ENCODE measurements at regions not wholly inside any gene's neighbourhood (a gene's known extent, or its start where the extent isn't known, plus 50 kb on each side); places are given as distances from the start of the nearest gene placed in this dataset.

DNA sequence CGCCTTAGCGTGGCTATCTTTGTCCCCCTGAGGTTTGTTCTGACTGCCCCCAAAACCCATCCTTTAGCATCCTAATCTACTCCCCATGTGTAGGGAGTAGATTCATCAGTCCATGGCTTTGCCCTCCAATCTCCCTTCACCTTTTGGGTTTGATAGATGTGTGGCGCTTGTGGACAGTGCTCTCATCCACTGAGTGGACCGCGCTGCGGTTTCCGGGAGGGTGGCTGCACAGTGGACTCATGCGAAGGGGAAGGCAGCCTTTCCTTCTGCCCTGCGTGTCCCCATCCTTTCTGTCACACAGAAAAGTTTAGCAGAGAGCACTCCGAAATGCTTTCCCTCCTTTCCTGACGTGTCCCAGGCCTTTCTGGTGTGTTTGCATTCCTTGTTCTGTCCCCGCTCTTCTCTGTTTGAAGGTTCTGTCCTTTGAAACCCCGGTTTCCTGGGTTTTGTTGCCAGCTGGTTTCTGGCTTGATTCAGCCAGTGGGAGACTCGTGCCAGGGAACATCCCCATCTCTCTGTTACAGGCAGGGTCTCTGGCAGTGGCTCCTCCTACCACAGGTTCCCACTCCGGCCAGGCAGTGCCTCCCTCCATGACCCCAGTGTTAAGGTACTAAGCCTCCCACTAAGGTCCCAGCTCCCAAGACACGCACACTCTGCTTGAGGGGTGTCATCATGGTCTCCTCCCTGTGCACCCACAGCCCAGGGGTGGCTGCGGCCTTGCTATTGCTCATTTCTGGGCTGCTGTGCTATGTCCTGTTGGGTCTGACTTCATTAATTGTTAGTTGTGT, 547.7 kb upstream of the DPP6 start:
- Histone ChIP-seq H2AFZ (ENCODE audit: low read depth, low read length) (no peak overlapping the region), H3F3A (ENCODE audit: insufficient read depth, low read length, poor library complexity, severe bottlenecking) (no peaks in the 10 kb centered on the region), H3K9me2 (ENCODE audit: insufficient read depth, low read length) (no peaks in the 10 kb centered on the region), H3K9ac (ENCODE audit: low read length) (no peak overlapping the region), H3K4me2 (ENCODE audit: low read length) (no peak overlapping the region), H3K27me3 (ENCODE audit: insufficient read depth, low read depth, low read length) (no peaks in the 10 kb centered on the region), H3K79me2 (replicated peaks; ENCODE audit: insufficient read depth, low read length) (no peaks in the 10 kb centered on the region), H3K36me3 (ENCODE audit: insufficient read depth, low read length) (no peaks in the 10 kb centered on the region), H3K9me3 (ENCODE audit: low read length) (peaks cover 2% of the 10 kb centered on the region), H4K20me1 (ENCODE audit: insufficient read depth) (no peaks in the 10 kb centered on the region), H3K4me3 (ENCODE audit: low read length) (no peak overlapping the region), H3K27ac (ENCODE audit: low read length) (no peak overlapping the region)
- no peak for TF ChIP-seq EZH2 (IDR thresholded peaks at IDR 0.05; ENCODE audit: borderline replicate concordance, insufficient read depth, low read length, poor library complexity, severe bottlenecking)
- TF ChIP-seq SMC3 (conservative IDR thresholded peaks at IDR 0.05; ENCODE audit: poor library complexity), result no peak
- TF ChIP-seq RAD21 (conservative IDR thresholded peaks at IDR 0.05), result no peak
- no peak for TF ChIP-seq TAF1 (IDR thresholded peaks at IDR 0.05; ENCODE audit: low read depth)
- no peak for TF ChIP-seq MXI1 (conservative IDR thresholded peaks at IDR 0.05; ENCODE audit: poor library complexity, severe bottlenecking)
- TF ChIP-seq EP300 (conservative IDR thresholded peaks at IDR 0.05; ENCODE audit: poor library complexity, severe bottlenecking), result no peak
- TF ChIP-seq CTCF (IDR thresholded peaks at IDR 0.05; ENCODE audit: poor library complexity, severe bottlenecking), result no peak
- TF ChIP-seq POLR2AphosphoS5 (IDR thresholded peaks at IDR 0.05), result no peak
- no peak for TF ChIP-seq REST (IDR thresholded peaks at IDR 0.05; ENCODE audit: borderline replicate concordance)

GRCh38 chr7:153507885-153508284, 544.3 kb upstream of the DPP6 start:
- Histone ChIP-seq H4K20me1 (ENCODE audit: insufficient read depth) (no peaks in the 10 kb centered on the region), H3K9me3 (ENCODE audit: low read length) (no peaks in the 10 kb centered on the region), H3K9ac (ENCODE audit: low read length) (no peak overlapping the region), H3K4me3 (ENCODE audit: low read length) (no peak overlapping the region), H3K27me3 (ENCODE audit: insufficient read depth, low read depth, low read length) (no peaks in the 10 kb centered on the region), H2AFZ (ENCODE audit: low read depth, low read length) (no peak overlapping the region), H3K79me2 (replicated peaks; ENCODE audit: insufficient read depth, low read length) (no peaks in the 10 kb centered on the region), H3K9me2 (ENCODE audit: insufficient read depth, low read length) (no peaks in the 10 kb centered on the region), H3K4me2 (ENCODE audit: low read length) (no peak overlapping the region), H3F3A (ENCODE audit: insufficient read depth, low read length, poor library complexity, severe bottlenecking) (no peaks in the 10 kb centered on the region), H3K27ac (ENCODE audit: low read length) (no peak overlapping the region), H3K36me3 (ENCODE audit: insufficient read depth, low read length) (no peaks in the 10 kb centered on the region)
- TF ChIP-seq CTCF (IDR thresholded peaks at IDR 0.05; ENCODE audit: poor library complexity, severe bottlenecking) (no peak), EZH2 (IDR thresholded peaks at IDR 0.05; ENCODE audit: borderline replicate concordance, insufficient read depth, low read length, poor library complexity, severe bottlenecking) (no peak), RAD21 (conservative IDR thresholded peaks at IDR 0.05) (no peak), SMC3 (conservative IDR thresholded peaks at IDR 0.05; ENCODE audit: poor library complexity) (no peak), MXI1 (conservative IDR thresholded peaks at IDR 0.05; ENCODE audit: poor library complexity, severe bottlenecking) (no peak), TAF1 (IDR thresholded peaks at IDR 0.05; ENCODE audit: low read depth) (no peak), POLR2AphosphoS5 (IDR thresholded peaks at IDR 0.05) (no peak), REST (IDR thresholded peaks at IDR 0.05; ENCODE audit: borderline replicate concordance) (no peak), EP300 (conservative IDR thresholded peaks at IDR 0.05; ENCODE audit: poor library complexity, severe bottlenecking) (no peak)
